Spleen (tissue), 7 donors: ENCODE measurements at regions not wholly inside any gene's neighbourhood (a gene's known extent, or its start where the extent isn't known, plus 50 kb on each side); places are given as distances from the start of the nearest gene placed in this dataset.

Source experiments
- POLR2A ChIP-seq, 3 donors: fragments of 450-650 bp; IDR thresholded peaks; one replicate each; pipeline ENCODE4 v1.5.1; 2017; ENCODE audit warnings: antibody characterized with exemption in 3 of 3, mild to moderate bottlenecking in 1 of 3
- TF ChIP-seq, protein P1 (sequence below), 11 experiments: fragments of 200-600 bp in 7 of 11; fragments of 450-650 bp in 4 of 11; sonication (generic) in 4 of 11; IDR thresholded peaks in 8 of 11; conservative IDR thresholded peaks in 3 of 11; 1 replicate in 7 of 11; 2 replicates in 4 of 11; pipeline versions ENCODE4 v1.4.0 to v1.8.0; 2016 to 2021; ENCODE audit warnings: antibody characterized with exemption in 11 of 11, inconsistent platforms in 4 of 11, mild to moderate bottlenecking in 1 of 11
- donor health status: DM: no; HTN: no; CAD: no; lungs with moderate emphysema.
- donor health status: DM: no; HTN: no; CAD: no.
- donor health status: DM: no; HTN: no; CAD: no.

DNA sequence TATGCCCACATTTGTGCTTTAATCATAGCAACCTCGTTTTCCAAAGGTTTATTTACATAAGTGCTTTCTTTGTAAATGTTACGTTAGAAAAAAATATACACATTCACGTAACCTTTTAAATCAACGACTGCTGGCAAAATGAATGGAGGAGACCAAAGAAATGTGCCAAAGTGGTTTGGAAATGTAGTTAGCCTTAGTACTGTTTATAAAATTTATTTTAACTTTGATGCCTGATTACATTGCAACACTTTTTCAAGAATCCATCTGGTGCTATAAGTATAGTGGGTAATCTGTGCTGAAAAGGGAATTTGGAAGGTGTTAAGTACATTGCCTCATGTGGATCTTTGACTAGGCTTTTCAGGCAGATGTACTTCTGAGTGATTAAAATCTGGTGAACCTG, 108.9 kb downstream of the IFI44 start:
- TF ChIP-seq, protein P1, sequence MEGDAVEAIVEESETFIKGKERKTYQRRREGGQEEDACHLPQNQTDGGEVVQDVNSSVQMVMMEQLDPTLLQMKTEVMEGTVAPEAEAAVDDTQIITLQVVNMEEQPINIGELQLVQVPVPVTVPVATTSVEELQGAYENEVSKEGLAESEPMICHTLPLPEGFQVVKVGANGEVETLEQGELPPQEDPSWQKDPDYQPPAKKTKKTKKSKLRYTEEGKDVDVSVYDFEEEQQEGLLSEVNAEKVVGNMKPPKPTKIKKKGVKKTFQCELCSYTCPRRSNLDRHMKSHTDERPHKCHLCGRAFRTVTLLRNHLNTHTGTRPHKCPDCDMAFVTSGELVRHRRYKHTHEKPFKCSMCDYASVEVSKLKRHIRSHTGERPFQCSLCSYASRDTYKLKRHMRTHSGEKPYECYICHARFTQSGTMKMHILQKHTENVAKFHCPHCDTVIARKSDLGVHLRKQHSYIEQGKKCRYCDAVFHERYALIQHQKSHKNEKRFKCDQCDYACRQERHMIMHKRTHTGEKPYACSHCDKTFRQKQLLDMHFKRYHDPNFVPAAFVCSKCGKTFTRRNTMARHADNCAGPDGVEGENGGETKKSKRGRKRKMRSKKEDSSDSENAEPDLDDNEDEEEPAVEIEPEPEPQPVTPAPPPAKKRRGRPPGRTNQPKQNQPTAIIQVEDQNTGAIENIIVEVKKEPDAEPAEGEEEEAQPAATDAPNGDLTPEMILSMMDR (IDR thresholded peaks at IDR 0.05 in 8 of 11, conservative IDR thresholded peaks at IDR 0.05 in 3 of 11) = no peak
- TF ChIP-seq POLR2A (IDR thresholded peaks at IDR 0.05) = no peak
